Mesothelial cell of epicardium (in vitro differentiated cells): ENCODE measurements at regions not wholly inside any gene's neighbourhood (a gene's known extent, or its start where the extent isn't known, plus 50 kb on each side); places are given as distances from the start of the nearest gene placed in this dataset.

Source experiments
- DNase-seq, 2 experiments: peaks; one replicate each; pipeline ENCODE4 v3.0.0; 2021; ENCODE audit warnings: low spot score in 2 of 2; ENCODE audit not compliant: unreplicated experiment in 2 of 2
- H3K27ac Mint-ChIP-seq: 2 replicates; pipeline ENCODE4 v1.8.0; 2021; ENCODE audit warnings: mixed read lengths
- H3K27me3 Mint-ChIP-seq: 2 replicates; pipeline ENCODE4 v1.8.0; 2021; ENCODE audit warnings: low read depth, mixed read lengths
- H3K36me3 Mint-ChIP-seq: 2 replicates; pipeline ENCODE4 v1.8.0; 2021; ENCODE audit warnings: mixed read lengths
- H3K4me1 Mint-ChIP-seq: 2 replicates; pipeline ENCODE4 v1.8.0; 2021; ENCODE audit warnings: mixed read lengths
- H3K4me3 Mint-ChIP-seq: 2 replicates; pipeline ENCODE4 v1.8.0; 2021; ENCODE audit warnings: mild to moderate bottlenecking, moderate library complexity, mixed read lengths
- H3K9me3 Mint-ChIP-seq: 2 replicates; pipeline ENCODE4 v1.8.0; 2021; ENCODE audit warnings: mixed read lengths
- CTCF ChIP-seq: fragments of 200-600 bp; sonication (generic); IDR thresholded peaks from one replicate; pipeline ENCODE4 v1.5.0; 2021; ENCODE audit warnings: antibody characterized with exemption; ENCODE audit not compliant: unreplicated experiment

- Mint-ChIP-seq H3K4me3 (no peak overlapping the region), H3K9me3 (peaks cover 2% of the 10 kb centered on the region), H3K27me3 (no peaks in the 10 kb centered on the region), H3K36me3 (no peaks in the 10 kb centered on the region), H3K4me1 (no peaks in the 10 kb centered on the region), H3K27ac (no peak overlapping the region)
- DNase-seq: no peak
- no peak for TF ChIP-seq CTCF
These were observed 244.2 kb upstream of the RIMS1 start for GRCh38 chr6:71642120-71642519.

- TF ChIP-seq CTCF: no peak
- Mint-ChIP-seq H3K27ac (no peak overlapping the region), H3K4me1 (no peaks in the 10 kb centered on the region), H3K9me3 (peaks cover 8% of the 10 kb centered on the region), H3K36me3 (no peaks in the 10 kb centered on the region), H3K27me3 (no peaks in the 10 kb centered on the region), H3K4me3 (no peak overlapping the region)
- DNase-seq: no peak
These were observed 243.6 kb upstream of the RIMS1 start for GRCh38 chr6:71642793-71643192.

GRCh38 chr6:71645299-71645698 lies 241.1 kb upstream of the RIMS1 start:
- H3K4me3 Mint-ChIP-seq: no peak overlapping the region
- no peak overlapping the region for H3K27ac Mint-ChIP-seq
- no peaks in the 10 kb centered on the region for H3K4me1 Mint-ChIP-seq
- no peak for TF ChIP-seq CTCF
- no peaks in the 10 kb centered on the region for H3K36me3 Mint-ChIP-seq
- H3K27me3 Mint-ChIP-seq: no peaks in the 10 kb centered on the region
- DNase-seq: no peak
- peaks cover 8% of the 10 kb centered on the region for H3K9me3 Mint-ChIP-seq

GRCh38 chr6:71649915-71650314 lies 236.4 kb upstream of the RIMS1 start:
- TF ChIP-seq CTCF: no peak
- peaks cover 8% of the 10 kb centered on the region for H3K9me3 Mint-ChIP-seq

GRCh38 chr6:71651636-71652035 lies 234.7 kb upstream of the RIMS1 start:
- Mint-ChIP-seq H3K27ac (no peak overlapping the region), H3K27me3 (no peaks in the 10 kb centered on the region), H3K4me1 (no peaks in the 10 kb centered on the region), H3K4me3 (no peak overlapping the region), H3K9me3 (peaks cover 8% of the 10 kb centered on the region), H3K36me3 (no peaks in the 10 kb centered on the region)
- no peak for DNase-seq
- TF ChIP-seq CTCF: no peak

More at GRCh38 chr6:71649915-71650314, 236.4 kb upstream of the RIMS1 start:
- Mint-ChIP-seq H3K27me3 (no peaks in the 10 kb centered on the region), H3K36me3 (no peaks in the 10 kb centered on the region), H3K4me3 (no peak overlapping the region), H3K4me1 (no peaks in the 10 kb centered on the region), H3K27ac (no peak overlapping the region)
- DNase-seq: no peak

GRCh38 chr6:71656121-71656520 lies 230.2 kb upstream of the RIMS1 start:
- Mint-ChIP-seq H3K4me1 (no peaks in the 10 kb centered on the region), H3K4me3 (no peak overlapping the region), H3K9me3 (no peaks in the 10 kb centered on the region), H3K27me3 (no peaks in the 10 kb centered on the region), H3K27ac (no peak overlapping the region), H3K36me3 (no peaks in the 10 kb centered on the region)
- DNase-seq: no peak
- TF ChIP-seq CTCF: no peak
